ENCODE measurements at regions not wholly inside any gene's neighbourhood (a gene's known extent, or its start where the extent isn't known, plus 50 kb on each side); places are given as distances from the start of the nearest gene placed in this dataset.

- TF ChIP-seq POLR2A (IDR thresholded peaks at IDR 0.05) = no peak
- no peak for TF ChIP-seq POLR2AphosphoS5 (IDR thresholded peaks at IDR 0.05)
- no peak for TF ChIP-seq EP300 (IDR thresholded peaks at IDR 0.05)
- TF ChIP-seq CTCF (IDR thresholded peaks at IDR 0.05) = no peak
- intact Hi-C loops (cut with DNase I; ENCODE audit: low total_unique reads) = loop anchor here (10.0 kb wide), 2 partner anchors 77 to 237 kb away; no protein-coding TSS in a partner anchor
- WGBS, 5 donors = 68 to 93% (median 77%) methylated on average over 4 of the region's 4 CpGs
- H3K4me3 ChIP-seq = no peak overlapping the region
- DNase-seq = no peak
- no peaks in the 10 kb centered on the region for H3K36me3 ChIP-seq
- H3K27me3 ChIP-seq = peaks cover 0 to 87% (median 30%) of the 10 kb centered on the region in 3 donors
- peaks cover 9 to 11% (median 10%) of the 10 kb centered on the region in 4 donors for H3K4me1 ChIP-seq
- H3K9me3 ChIP-seq = no peaks in the 10 kb centered on the region
- no peak overlapping the region for H3K27ac ChIP-seq
These were observed 61.7 kb upstream of the CCDC167 start for GRCh38 chr6:37561361-37561760.

GRCh38 chr6:37560737-37561103 is 61.0 kb upstream of the CCDC167 start:
- no peak for DNase-seq
- H3K36me3 ChIP-seq = no peaks in the 10 kb centered on the region
- H3K9me3 ChIP-seq = no peaks in the 10 kb centered on the region
- H3K27me3 ChIP-seq = peaks cover 0 to 87% (median 23%) of the 10 kb centered on the region in 3 donors
- TF ChIP-seq POLR2A (IDR thresholded peaks at IDR 0.05) (no peak), CTCF (IDR thresholded peaks at IDR 0.05) (no peak), POLR2AphosphoS5 (IDR thresholded peaks at IDR 0.05) (no peak), EP300 (IDR thresholded peaks at IDR 0.05) (no peak)
- H3K4me3 ChIP-seq = no peak overlapping the region
- H3K27ac ChIP-seq = no peak overlapping the region
- WGBS, 5 donors = 78 to 88% (median 81%) methylated on average over 3 of the region's 3 CpGs
- intact Hi-C loops (cut with DNase I; ENCODE audit: low total_unique reads) = loop anchor here (10.0 kb wide), 2 partner anchors 76 to 236 kb away; no protein-coding TSS in a partner anchor
- peaks cover 3 to 5% (median 4%) of the 10 kb centered on the region in 4 donors for H3K4me1 ChIP-seq

GRCh38 chr6:37559501-37559900 is 59.8 kb upstream of the CCDC167 start:
- no peaks in the 10 kb centered on the region for H3K4me1 ChIP-seq
- TF ChIP-seq POLR2A (IDR thresholded peaks at IDR 0.05) = no peak
- TF ChIP-seq CTCF (IDR thresholded peaks at IDR 0.05) = no peak
- TF ChIP-seq EP300 (IDR thresholded peaks at IDR 0.05) = no peak
- TF ChIP-seq POLR2AphosphoS5 (IDR thresholded peaks at IDR 0.05) = no peak
- peaks cover 0 to 87% (median 26%) of the 10 kb centered on the region in 3 donors for H3K27me3 ChIP-seq
- H3K9me3 ChIP-seq = no peaks in the 10 kb centered on the region
- no peaks in the 10 kb centered on the region for H3K36me3 ChIP-seq
- WGBS, 5 donors = 41 to 61% (median 52%) methylated on average over 3 to 4 of the region's 4 CpGs
- H3K4me3 ChIP-seq = no peak overlapping the region
- intact Hi-C loops (cut with DNase I; ENCODE audit: low total_unique reads) = no loop called here
- no peak overlapping the region for H3K27ac ChIP-seq
- DNase-seq = no peak

GRCh38 chr6:37559050-37559449 is 59.4 kb upstream of the CCDC167 start:
- WGBS, 5 donors = 58 to 75% (median 62%) methylated on average over 6 of the region's 6 CpGs
- no peak overlapping the region for H3K27ac ChIP-seq
- no peak for TF ChIP-seq POLR2A (IDR thresholded peaks at IDR 0.05)
- no peak for TF ChIP-seq EP300 (IDR thresholded peaks at IDR 0.05)
- no peak for TF ChIP-seq POLR2AphosphoS5 (IDR thresholded peaks at IDR 0.05)
- no peak for TF ChIP-seq CTCF (IDR thresholded peaks at IDR 0.05)
- no peaks in the 10 kb centered on the region for H3K9me3 ChIP-seq
- no peak for DNase-seq
- H3K27me3 ChIP-seq = peaks cover 0 to 83% (median 27%) of the 10 kb centered on the region in 3 donors
- H3K4me1 ChIP-seq = no peaks in the 10 kb centered on the region
- intact Hi-C loops (cut with DNase I; ENCODE audit: low total_unique reads) = no loop called here
- no peak overlapping the region for H3K4me3 ChIP-seq
- H3K36me3 ChIP-seq = no peaks in the 10 kb centered on the region
